ENCODE measurements at regions not wholly inside any gene's neighbourhood (a gene's known extent, or its start where the extent isn't known, plus 50 kb on each side); places are given as distances from the start of the nearest gene placed in this dataset.

- DNase-seq (ENCODE audit: low spot score): no peak
Measured at GRCh38 chr20:51219544-51219943, 196.6 kb upstream of the KCNG1 start.

- DNase-seq (ENCODE audit: low spot score): no peak
Measured at GRCh38 chr20:51218603-51219002, 195.7 kb upstream of the KCNG1 start.

GRCh38 chr20:51217347-51218045 is 194.6 kb upstream of the KCNG1 start:
- DNase-seq (ENCODE audit: low spot score): no peak

GRCh38 chr20:51216850-51217249 is 193.9 kb upstream of the KCNG1 start:
- DNase-seq (ENCODE audit: low spot score): no peak

GRCh38 chr20:51212816-51213215 is 189.9 kb upstream of the KCNG1 start:
- no peak for DNase-seq (ENCODE audit: low spot score)

GRCh38 chr20:51211191-51211590 is 188.3 kb upstream of the KCNG1 start:
- no peak for DNase-seq (ENCODE audit: low spot score)

GRCh38 chr20:51210084-51210483 is 187.2 kb upstream of the KCNG1 start:
- no peak for DNase-seq (ENCODE audit: low spot score)

GRCh38 chr20:51208162-51208561 is 185.3 kb upstream of the KCNG1 start:
- no peak for DNase-seq (ENCODE audit: low spot score)

- DNase-seq (ENCODE audit: low spot score): no peak
Measured at GRCh38 chr20:51206032-51206662, 183.2 kb upstream of the KCNG1 start.

GRCh38 chr20:51204794-51205193 is 181.9 kb upstream of the KCNG1 start:
- no peak for DNase-seq (ENCODE audit: low spot score)

- DNase-seq (ENCODE audit: low spot score): no peak
Measured at GRCh38 chr20:51204051-51204715, 181.3 kb upstream of the KCNG1 start.

GRCh38 chr20:51202304-51202703 is 179.4 kb upstream of the KCNG1 start:
- no peak for DNase-seq (ENCODE audit: low spot score)

GRCh38 chr20:51199920-51200319 is 177.0 kb upstream of the KCNG1 start:
- no peak for DNase-seq (ENCODE audit: low spot score)

GRCh38 chr20:51198876-51199523 is 176.1 kb upstream of the KCNG1 start:
- DNase-seq (ENCODE audit: low spot score): no peak

GRCh38 chr20:51198238-51198637 is 175.3 kb upstream of the KCNG1 start:
- no peak for DNase-seq (ENCODE audit: low spot score)

- DNase-seq (ENCODE audit: low spot score): no peak
Measured at GRCh38 chr20:51196991-51197651, 174.2 kb upstream of the KCNG1 start.

- DNase-seq (ENCODE audit: low spot score): no peak
Measured at GRCh38 chr20:51195990-51196389, 173.1 kb upstream of the KCNG1 start.

- no peak for DNase-seq (ENCODE audit: low spot score)
Measured at GRCh38 chr20:51195419-51195901, 172.6 kb upstream of the KCNG1 start.

- no peak for DNase-seq (ENCODE audit: low spot score)
Measured at GRCh38 chr20:51193066-51193772, 170.3 kb upstream of the KCNG1 start.

GRCh38 chr20:51190783-51191180 is 167.9 kb upstream of the KCNG1 start:
- DNase-seq (ENCODE audit: low spot score): peak; percentile 23
